Activated naive CD4-positive, alpha-beta T cell treated with Interleukin-2 at 50 U/mL for 16 hours (primary cell): ENCODE measurements at regions not wholly inside any gene's neighbourhood (a gene's known extent, or its start where the extent isn't known, plus 50 kb on each side); places are given as distances from the start of the nearest gene placed in this dataset.

Source experiments
- DNase-seq: peaks from one replicate; pipeline ENCODE4 v3.0.0-alpha.2; 2020

- DNase-seq, result no peak
These were observed 150.5 kb downstream of the EN1 start for GRCh38 chr2:118696786-118697465.

- no peak for DNase-seq
These were observed 154.1 kb downstream of the EN1 start for GRCh38 chr2:118693287-118693822.

- no peak for DNase-seq
These were observed 157.6 kb downstream of the EN1 start for GRCh38 chr2:118689874-118690273.

- no peak for DNase-seq
These were observed 158.0 kb downstream of the EN1 start for GRCh38 chr2:118689456-118689855.

- no peak for DNase-seq
These were observed 158.4 kb downstream of the EN1 start for GRCh38 chr2:118689033-118689432.

GRCh38 chr2:118687698-118688097 is 159.8 kb downstream of the EN1 start:
- no peak for DNase-seq

- DNase-seq, result no peak
These were observed 160.3 kb downstream of the EN1 start for GRCh38 chr2:118687192-118687591.

GRCh38 chr2:118686346-118686745 is 161.1 kb downstream of the EN1 start:
- DNase-seq, result no peak

GRCh38 chr2:118683460-118683859 is 164.0 kb downstream of the EN1 start:
- no peak for DNase-seq

GRCh38 chr2:118678985-118679384 is 168.5 kb downstream of the EN1 start:
- no peak for DNase-seq

GRCh38 chr2:118677546-118677945 is 169.9 kb downstream of the EN1 start:
- no peak for DNase-seq

GRCh38 chr2:118675531-118675930 is 171.9 kb downstream of the EN1 start:
- DNase-seq, result no peak

GRCh38 chr2:118672571-118673158 is 174.8 kb downstream of the EN1 start:
- DNase-seq, result no peak

GRCh38 chr2:118671701-118672454 is 175.6 kb downstream of the EN1 start:
- DNase-seq, result no peak

GRCh38 chr2:118670838-118671237 is 176.6 kb downstream of the EN1 start:
- DNase-seq, result no peak

- no peak for DNase-seq
These were observed 177.2 kb downstream of the EN1 start for GRCh38 chr2:118670276-118670675.

- DNase-seq, result no peak
These were observed 177.8 kb downstream of the EN1 start for GRCh38 chr2:118669654-118670053.

- DNase-seq, result no peak
These were observed 178.7 kb downstream of the EN1 start for GRCh38 chr2:118668431-118669424.

GRCh38 chr2:118667964-118668363 is 179.5 kb downstream of the EN1 start:
- DNase-seq, result no peak

- no peak for DNase-seq
These were observed 180.1 kb downstream of the EN1 start for GRCh38 chr2:118667348-118667747.

- no peak for DNase-seq
These were observed 181.5 kb downstream of the EN1 start for GRCh38 chr2:118665784-118666529.

GRCh38 chr2:118661179-118661578 is 186.3 kb downstream of the EN1 start:
- no peak for DNase-seq
